Ishikawa (cell line): ENCODE measurements at regions not wholly inside any gene's neighbourhood (a gene's known extent, or its start where the extent isn't known, plus 50 kb on each side); places are given as distances from the start of the nearest gene placed in this dataset.

Experiments used
- CEBPB ChIP-seq: IDR thresholded peaks from 2 replicates; pipeline ENCODE4 v1.6.1; 2012
- CREB1 ChIP-seq: IDR thresholded peaks from 2 replicates; pipeline ENCODE4 v1.6.1; 2012; ENCODE audit warnings: low read depth
- EGR1 ChIP-seq: IDR thresholded peaks from 2 replicates; pipeline ENCODE4 v1.6.1; 2012
- EP300 ChIP-seq: IDR thresholded peaks from 2 replicates; pipeline ENCODE4 v1.6.1; 2012; ENCODE audit warnings: borderline replicate concordance
- FOXM1 ChIP-seq: IDR thresholded peaks from 2 replicates; pipeline ENCODE4 v1.6.1; 2012; ENCODE audit warnings: low read depth, borderline replicate concordance
- RAD21 ChIP-seq: IDR thresholded peaks from 2 replicates; pipeline ENCODE4 v1.6.1; 2012; ENCODE audit warnings: low read depth
- TAF1 ChIP-seq: IDR thresholded peaks from 2 replicates; pipeline ENCODE4 v1.6.1; 2012; ENCODE audit warnings: low read depth, mild to moderate bottlenecking
- TCF12 ChIP-seq: IDR thresholded peaks from 2 replicates; pipeline ENCODE4 v1.6.1; 2012; ENCODE audit warnings: low read depth
- YY1 ChIP-seq: IDR thresholded peaks from 2 replicates; pipeline ENCODE4 v1.6.1; 2012; ENCODE audit warnings: low read depth
- ZBTB7A ChIP-seq: IDR thresholded peaks from 2 replicates; pipeline ENCODE4 v1.6.1; 2012; ENCODE audit warnings: low read depth
- TF ChIP-seq, protein P1 (sequence below): IDR thresholded peaks from 2 replicates; pipeline ENCODE4 v1.6.1; 2012; ENCODE audit warnings: low read depth, mild to moderate bottlenecking
- TF ChIP-seq, protein P2 (sequence below): IDR thresholded peaks from 2 replicates; pipeline ENCODE4 v1.6.1; 2012
- TF ChIP-seq, protein P3 (sequence below): IDR thresholded peaks from 2 replicates; pipeline ENCODE4 v1.6.1; 2012

DNA sequence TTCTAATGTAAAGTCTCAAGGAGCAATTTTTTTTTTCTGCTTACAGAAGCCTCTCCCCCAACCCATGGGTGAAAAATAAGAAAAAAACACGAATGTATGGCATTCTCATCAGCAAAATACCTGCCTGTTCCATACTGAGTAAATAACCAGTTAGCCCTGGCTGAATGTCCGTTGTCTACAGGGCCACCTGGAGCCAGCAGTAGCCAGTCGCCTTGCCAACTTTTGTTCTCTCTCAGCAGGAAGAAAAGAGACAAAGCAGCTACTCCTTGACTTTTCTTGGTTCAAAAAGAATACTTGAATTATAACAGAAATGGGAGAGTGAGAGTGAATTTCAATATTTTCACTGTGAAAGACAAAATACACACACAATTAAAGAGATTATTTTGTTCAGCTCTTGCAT, 532.9 kb upstream of the CRIM1 start:
- TF ChIP-seq ZBTB7A (no peak), YY1 (no peak), TAF1 (no peak), CREB1 (no peak), EP300 (peak; percentile 49), EGR1 (no peak), RAD21 (peak; percentile 18; the same call in 1 of the 2 replicates), CEBPB (no peak), TCF12 (peak; percentile 81), FOXM1 (0 out of 2 replicates have a peak, but pooled peaks have one; percentile 22)
- TF ChIP-seq, protein P1, sequence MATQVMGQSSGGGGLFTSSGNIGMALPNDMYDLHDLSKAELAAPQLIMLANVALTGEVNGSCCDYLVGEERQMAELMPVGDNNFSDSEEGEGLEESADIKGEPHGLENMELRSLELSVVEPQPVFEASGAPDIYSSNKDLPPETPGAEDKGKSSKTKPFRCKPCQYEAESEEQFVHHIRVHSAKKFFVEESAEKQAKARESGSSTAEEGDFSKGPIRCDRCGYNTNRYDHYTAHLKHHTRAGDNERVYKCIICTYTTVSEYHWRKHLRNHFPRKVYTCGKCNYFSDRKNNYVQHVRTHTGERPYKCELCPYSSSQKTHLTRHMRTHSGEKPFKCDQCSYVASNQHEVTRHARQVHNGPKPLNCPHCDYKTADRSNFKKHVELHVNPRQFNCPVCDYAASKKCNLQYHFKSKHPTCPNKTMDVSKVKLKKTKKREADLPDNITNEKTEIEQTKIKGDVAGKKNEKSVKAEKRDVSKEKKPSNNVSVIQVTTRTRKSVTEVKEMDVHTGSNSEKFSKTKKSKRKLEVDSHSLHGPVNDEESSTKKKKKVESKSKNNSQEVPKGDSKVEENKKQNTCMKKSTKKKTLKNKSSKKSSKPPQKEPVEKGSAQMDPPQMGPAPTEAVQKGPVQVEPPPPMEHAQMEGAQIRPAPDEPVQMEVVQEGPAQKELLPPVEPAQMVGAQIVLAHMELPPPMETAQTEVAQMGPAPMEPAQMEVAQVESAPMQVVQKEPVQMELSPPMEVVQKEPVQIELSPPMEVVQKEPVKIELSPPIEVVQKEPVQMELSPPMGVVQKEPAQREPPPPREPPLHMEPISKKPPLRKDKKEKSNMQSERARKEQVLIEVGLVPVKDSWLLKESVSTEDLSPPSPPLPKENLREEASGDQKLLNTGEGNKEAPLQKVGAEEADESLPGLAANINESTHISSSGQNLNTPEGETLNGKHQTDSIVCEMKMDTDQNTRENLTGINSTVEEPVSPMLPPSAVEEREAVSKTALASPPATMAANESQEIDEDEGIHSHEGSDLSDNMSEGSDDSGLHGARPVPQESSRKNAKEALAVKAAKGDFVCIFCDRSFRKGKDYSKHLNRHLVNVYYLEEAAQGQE, result no peak
- TF ChIP-seq, protein P2, sequence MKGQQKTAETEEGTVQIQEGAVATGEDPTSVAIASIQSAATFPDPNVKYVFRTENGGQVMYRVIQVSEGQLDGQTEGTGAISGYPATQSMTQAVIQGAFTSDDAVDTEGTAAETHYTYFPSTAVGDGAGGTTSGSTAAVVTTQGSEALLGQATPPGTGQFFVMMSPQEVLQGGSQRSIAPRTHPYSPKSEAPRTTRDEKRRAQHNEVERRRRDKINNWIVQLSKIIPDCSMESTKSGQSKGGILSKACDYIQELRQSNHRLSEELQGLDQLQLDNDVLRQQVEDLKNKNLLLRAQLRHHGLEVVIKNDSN, result no peak
- TF ChIP-seq, protein P3, sequence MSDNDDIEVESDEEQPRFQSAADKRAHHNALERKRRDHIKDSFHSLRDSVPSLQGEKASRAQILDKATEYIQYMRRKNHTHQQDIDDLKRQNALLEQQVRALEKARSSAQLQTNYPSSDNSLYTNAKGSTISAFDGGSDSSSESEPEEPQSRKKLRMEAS, result no peak
